HepG2 (cell line): ENCODE measurements at regions not wholly inside any gene's neighbourhood (a gene's known extent, or its start where the extent isn't known, plus 50 kb on each side); places are given as distances from the start of the nearest gene placed in this dataset.

Experiments
- E2F1 ChIP-seq: sonication (generic); formaldehyde crosslinking; IDR thresholded peaks from 2 replicates; pipeline ENCODE4 v1.5.0; 2020; ENCODE audit warnings: missing genetic modification reagents
- GABPB1 ChIP-seq: IDR thresholded peaks from 2 replicates; pipeline ENCODE4 v1.6.1; 2016; ENCODE audit warnings: mild to moderate bottlenecking, missing genetic modification reagents, moderate library complexity, missing compliant biosample characterization
- IRF1 ChIP-seq: sonication (generic); formaldehyde crosslinking; IDR thresholded peaks from 2 replicates; pipeline ENCODE4 v1.4.0; 2020; ENCODE audit warnings: low read depth, mild to moderate bottlenecking, missing genetic modification reagents
- MTERF4 ChIP-seq: sonication (generic); formaldehyde crosslinking; IDR thresholded peaks from 2 replicates; pipeline ENCODE4 v1.8.0; 2023; ENCODE audit warnings: mild to moderate bottlenecking, missing genetic modification reagents
- ONECUT2 ChIP-seq: sonication (generic); formaldehyde crosslinking; IDR thresholded peaks from 2 replicates; pipeline ENCODE4 v1.4.0; 2020; ENCODE audit warnings: missing genetic modification reagents
- SP5 ChIP-seq: IDR thresholded peaks from 2 replicates; pipeline ENCODE4 v1.6.1; 2016; ENCODE audit warnings: low read depth, borderline replicate concordance
- STAT6 ChIP-seq: sonication (generic); formaldehyde crosslinking; IDR thresholded peaks from 2 replicates; pipeline ENCODE4 v1.4.0; 2020; ENCODE audit warnings: missing genetic modification reagents, mild to moderate bottlenecking, borderline replicate concordance
- SYNCRIP ChIP-seq: fragments of 200-400 bp; formaldehyde crosslinking; IDR thresholded peaks from 2 replicates; pipeline ENCODE4 v1.6.1; 2018; ENCODE audit warnings: mild to moderate bottlenecking, low read depth, low read length; ENCODE audit not compliant: insufficient read depth
- ZBTB33 ChIP-seq: sonication (generic); formaldehyde crosslinking; IDR thresholded peaks from 2 replicates; pipeline ENCODE4 v1.4.0; 2020; ENCODE audit warnings: missing genetic modification reagents
- ZNF160 ChIP-seq: sonication (generic); formaldehyde crosslinking; IDR thresholded peaks from 2 replicates; pipeline ENCODE4 v1.8.0; 2022; ENCODE audit warnings: mild to moderate bottlenecking, inconsistent platforms, missing genetic modification reagents
- ZNF281 ChIP-seq: sonication (generic); formaldehyde crosslinking; IDR thresholded peaks from 2 replicates; pipeline ENCODE4 v1.4.0; 2020; ENCODE audit warnings: missing genetic modification reagents, borderline replicate concordance
- ZNF451 ChIP-seq: sonication (generic); formaldehyde crosslinking; IDR thresholded peaks from 2 replicates; pipeline ENCODE4 v1.5.0; 2020; ENCODE audit warnings: mild to moderate bottlenecking, missing genetic modification reagents
- ZNF552 ChIP-seq: sonication (generic); formaldehyde crosslinking; IDR thresholded peaks from 2 replicates; pipeline ENCODE4 v1.9.0; 2022; ENCODE audit warnings: missing genetic modification reagents, mild to moderate bottlenecking, borderline replicate concordance
- ZNF672 ChIP-seq: sonication (generic); formaldehyde crosslinking; IDR thresholded peaks from 2 replicates; pipeline ENCODE4 v1.8.1; 2022; ENCODE audit warnings: missing genetic modification reagents
- ZNF800 ChIP-seq: sonication (generic); formaldehyde crosslinking; IDR thresholded peaks from 2 replicates; pipeline ENCODE4 v1.4.0; 2020; ENCODE audit warnings: missing genetic modification reagents

GRCh38 chr7:45973725-45974532, 52.9 kb upstream of the IGFBP3 start (continued):
- TF ChIP-seq STAT6 (CRISPR knock-in tag) (no peak; the same call in 1 of the 2 replicates), ZNF451 (CRISPR knock-in tag) (no peak), ZNF552 (CRISPR knock-in tag) (no peak), IRF1 (no peak), SP5 (CRISPR knock-in tag) (peak; percentile 88), SYNCRIP (no peak), ZNF281 (peak; percentile 85), MTERF4 (no peak), ZNF800 (0 out of 2 replicates have a peak, but pooled peaks have one; percentile 52), ZNF672 (CRISPR knock-in tag) (no peak), ONECUT2 (CRISPR knock-in tag) (no peak), ZNF160 (no peak), E2F1 (no peak), GABPB1 (CRISPR knock-in tag) (peak; percentile 70), ZBTB33 (peak; percentile 5; the same call in 1 of the 2 replicates)
